IMR-90 (cell line): ENCODE measurements at regions not wholly inside any gene's neighbourhood (a gene's known extent, or its start where the extent isn't known, plus 50 kb on each side); places are given as distances from the start of the nearest gene placed in this dataset.
"Not testable (repeated sequence)": the region's sequence is repeated elsewhere in the genome, so short reads cannot be mapped to it uniquely, and the experiment has no call there.

Experiments
- ATAC-seq: fragments of 200-7000 bp; cut with Tn5 transposase; 2 replicates; pipeline ENCODE4 v1.9.1; 2020; ENCODE audit warnings: low read depth, mild to moderate bottlenecking, moderate library complexity
- BruUV-seq: library from RNA; stranded (reverse); fragments of 400-500 nt; replicated peaks from 2 replicates; lab custom pipeline; 2021; lab: Mats Ljungman, UMichigan
- CTCF ChIA-PET: fragments of 300-600 bp; formaldehyde crosslinking; extraction: SDS; loops from one replicate; lab custom pipeline; 2021; ENCODE audit warnings: antibody characterized with exemption; lab: Yijun Ruan, JAX
- POLR2A ChIA-PET: fragments of 300-600 bp; sonication (Branson Sonifier 250); formaldehyde crosslinking; loops from one replicate; lab custom pipeline; 2022; ENCODE audit warnings: antibody characterized with exemption; ENCODE audit not compliant: unreplicated experiment; lab: Charles Lee
- DNase-seq: peaks from one replicate; pipeline ENCODE4 v3.0.0; 2013
- H2AFZ ChIP-seq: replicated peaks from 2 replicates; pipeline ENCODE3; 2013; ENCODE audit warnings: low read length, mild to moderate bottlenecking; ENCODE audit not compliant: poor library complexity
- H2AK5ac ChIP-seq: 2 replicates; pipeline ENCODE4 v1.6.1; 2013; ENCODE audit warnings: low read depth, low read length, inconsistent platforms
- H2AK9ac ChIP-seq: replicated peaks from 2 replicates; pipeline ENCODE3; 2013; ENCODE audit warnings: mild to moderate bottlenecking, low read depth, low read length, moderate library complexity; ENCODE audit not compliant: poor library complexity
- H2BK120ac ChIP-seq: 2 replicates; pipeline ENCODE4 v1.6.1; 2013; ENCODE audit warnings: low read depth, low read length, inconsistent platforms
- H2BK15ac ChIP-seq: 3 replicates; pipeline ENCODE4 v1.6.1; 2013; ENCODE audit warnings: low read depth, low read length, inconsistent platforms
- H2BK20ac ChIP-seq: 2 replicates; pipeline ENCODE4 v1.6.1; 2013; ENCODE audit warnings: low read depth, mild to moderate bottlenecking, inconsistent platforms, low read length, moderate library complexity
- H2BK5ac ChIP-seq: 2 replicates; pipeline ENCODE4 v1.6.1; 2013; ENCODE audit warnings: mild to moderate bottlenecking, low read depth, low read length, inconsistent platforms; ENCODE audit not compliant: poor library complexity, severe bottlenecking
- H3K14ac ChIP-seq: replicated peaks from 2 replicates; pipeline ENCODE4 v1.6.1; 2013; ENCODE audit warnings: low read depth, low read length, inconsistent platforms
- H3K18ac ChIP-seq: 2 replicates; pipeline ENCODE4 v1.6.1; 2013; ENCODE audit warnings: low read depth, low read length, control low read depth
- H3K23ac ChIP-seq: 2 replicates; pipeline ENCODE4 v1.6.1; 2013; ENCODE audit warnings: low read depth, low read length, inconsistent platforms
- H3K27ac ChIP-seq: 2 replicates; pipeline ENCODE4 v1.5.1; 2013; ENCODE audit warnings: mild to moderate bottlenecking, control low read depth, low read length; ENCODE audit not compliant: insufficient read depth
- H3K27me3 ChIP-seq: 2 replicates; pipeline ENCODE4 v1.6.1; 2013; ENCODE audit warnings: low read length; ENCODE audit not compliant: control insufficient read depth, insufficient read depth
- H3K36me3 ChIP-seq: 2 replicates; pipeline ENCODE4 v1.6.1; 2013; ENCODE audit warnings: low read length, mixed read lengths; ENCODE audit not compliant: control insufficient read depth, insufficient read depth
- H3K4ac ChIP-seq: 2 replicates; pipeline ENCODE4 v1.6.1; 2013; ENCODE audit warnings: low read depth, low read length, inconsistent platforms
- H3K4me1 ChIP-seq: 2 replicates; pipeline ENCODE4 v1.6.1; 2013; ENCODE audit warnings: low read length, mixed read lengths; ENCODE audit not compliant: control insufficient read depth, insufficient read depth
- H3K4me2 ChIP-seq: 2 replicates; pipeline ENCODE4 v1.6.1; 2013; ENCODE audit warnings: low read depth, mild to moderate bottlenecking, control low read depth, low read length, moderate library complexity
- H3K4me3 ChIP-seq: 2 replicates; pipeline ENCODE4 v1.5.1; 2013; ENCODE audit warnings: low read depth, mild to moderate bottlenecking, control low read depth, low read length, moderate library complexity; ENCODE audit not compliant: insufficient read depth
- H3K56ac ChIP-seq: 2 replicates; pipeline ENCODE4 v1.6.1; 2013; ENCODE audit warnings: low read length, inconsistent platforms; ENCODE audit not compliant: insufficient read depth; ENCODE audit errors: extremely low read depth
- H3K79me1 ChIP-seq, 2 experiments: 2 replicates each; pipeline ENCODE4 v1.6.1; 2013; ENCODE audit warnings: low read length in 2 of 2, inconsistent platforms in 1 of 2, low read depth in 1 of 2
- H3K9ac ChIP-seq: 2 replicates; pipeline ENCODE4 v1.6.1; 2013; ENCODE audit warnings: low read depth, low read length, control low read depth
- H3K9me1 ChIP-seq: 2 replicates; pipeline ENCODE4 v1.6.1; 2013; ENCODE audit warnings: low read length, inconsistent platforms; ENCODE audit not compliant: insufficient read depth
- H3K9me3 ChIP-seq: 2 replicates; pipeline ENCODE4 v1.6.1; 2013; ENCODE audit warnings: low read length; ENCODE audit not compliant: control insufficient read depth, insufficient read depth
- H4K20me1 ChIP-seq: 2 replicates; pipeline ENCODE4 v1.6.1; 2013; ENCODE audit warnings: low read length, inconsistent platforms; ENCODE audit not compliant: insufficient read depth
- H4K5ac ChIP-seq: 2 replicates; pipeline ENCODE4 v1.6.1; 2013; ENCODE audit warnings: mild to moderate bottlenecking, low read depth, low read length, control low read depth
- H4K8ac ChIP-seq, 2 experiments: 2 replicates each; pipeline ENCODE4 v1.6.1; 2013; ENCODE audit warnings: low read depth in 2 of 2, low read length in 2 of 2, control low read depth in 1 of 2, inconsistent platforms in 1 of 2
- H4K91ac ChIP-seq: 2 replicates; pipeline ENCODE4 v1.6.1; 2013; ENCODE audit warnings: low read depth, low read length, inconsistent platforms; ENCODE audit not compliant: insufficient read depth
- WGBS, 2 experiments: methylation state at CpG; one replicate each; pipeline versions ENCODE4 v1.1.5 to v1.1.7; 2013; ENCODE audit warnings: missing lambda C conversion rate in 2 of 2; ENCODE audit not compliant: insufficient read length in 1 of 2; ENCODE audit errors: extremely low coverage in 2 of 2; 5-methylcytosine and 5-hydroxymethylcytosine counted together
- dilution Hi-C: fragments of 300-500 bp; cut with HindIII; formaldehyde crosslinking; loops from one replicate; pipeline ENCODE4 v1.14.3; 2018; ENCODE audit warnings: low sequenced_read_pairs; ENCODE audit not compliant: unreplicated experiment
- in situ Hi-C: fragments of 300-500 bp; cut with MboI; formaldehyde crosslinking; loops from 3 replicates; pipeline ENCODE4 v1.14.3; 2019; ENCODE audit warnings: low sequenced_read_pairs, inconsistent platforms, mixed read lengths
- intact Hi-C: fragments of 100-400 bp; cut with micrococcal nuclease; formaldehyde crosslinking; loops from 2 replicates; pipeline ENCODE4 v1.10.0; 2022

- H3K9ac ChIP-seq, H3K9me3 ChIP-seq, H3K14ac ChIP-seq, H3K79me1 ChIP-seq, H4K20me1 ChIP-seq, H2AK9ac ChIP-seq, BruUV-seq, H4K91ac ChIP-seq, H2AFZ ChIP-seq, H2BK120ac ChIP-seq, H4K5ac ChIP-seq, ATAC-seq, H3K36me3 ChIP-seq, H3K56ac ChIP-seq, H2BK15ac ChIP-seq, H3K27me3 ChIP-seq, DNase-seq, H3K9me1 ChIP-seq, H4K8ac ChIP-seq, intact Hi-C loops, H3K4me3 ChIP-seq, H3K4me2 ChIP-seq, H2BK20ac ChIP-seq, in situ Hi-C loops, dilution Hi-C loops, H3K23ac ChIP-seq, H3K27ac ChIP-seq, H3K4ac ChIP-seq, H2BK5ac ChIP-seq, POLR2A ChIA-PET, H3K18ac ChIP-seq, CTCF ChIA-PET, H2AK5ac ChIP-seq, H3K4me1 ChIP-seq: not testable (repeated sequence)
- WGBS, 2 experiments = 87% methylated on average over 3 of the region's 9 CpGs; no CpG with 5 or more reads in 1 of the 2 experiments
These were observed 79.4 kb upstream of the RPS6KA6 start for GRCh38 chrX:84267432-84267831.
